ENCODE measurements at regions not wholly inside any gene's neighbourhood (a gene's known extent, or its start where the extent isn't known, plus 50 kb on each side); places are given as distances from the start of the nearest gene placed in this dataset.
"Not testable (repeated sequence)": the region's sequence is repeated elsewhere in the genome, so short reads cannot be mapped to it uniquely, and the experiment has no call there.

DNA sequence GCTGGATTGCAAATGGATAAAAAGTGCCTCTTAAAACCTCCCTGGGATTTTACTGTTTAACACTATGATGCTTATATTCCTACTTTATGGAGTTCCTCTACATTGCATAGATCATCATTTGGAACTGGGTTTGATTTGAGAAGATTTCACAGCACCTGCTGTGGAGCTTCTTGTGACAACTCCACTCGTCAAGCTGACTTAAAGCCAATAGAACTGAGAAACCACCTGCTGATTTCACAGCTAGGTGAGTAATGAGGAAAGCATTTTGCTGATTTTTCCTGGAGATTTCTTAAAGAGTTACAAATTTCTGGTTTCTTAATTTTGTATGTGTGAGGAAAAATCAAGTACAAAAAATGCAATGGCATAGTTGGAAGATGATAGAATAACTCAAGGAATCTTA lies 739.1 kb upstream of the LRRTM1 start:
- no peak for DNase-seq (ENCODE audit: low spot score)

DNA sequence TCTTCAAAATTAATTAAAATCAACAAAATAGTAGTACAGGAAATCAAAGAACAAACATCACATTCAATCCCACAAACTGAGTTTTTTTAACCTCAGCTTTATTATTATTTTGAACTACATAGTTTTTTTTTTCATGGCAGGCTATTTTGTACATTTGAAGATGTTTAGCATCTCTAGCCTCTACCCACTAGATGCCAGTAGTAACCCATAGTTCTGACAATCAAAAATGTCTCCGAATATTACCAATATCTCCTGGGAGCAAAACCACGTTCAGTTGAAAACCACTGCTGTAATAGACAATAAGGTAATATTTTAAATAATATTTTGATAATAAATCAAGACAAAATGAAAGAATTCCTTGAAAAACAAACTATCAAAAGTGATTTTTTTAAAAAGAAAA lies 702.6 kb upstream of the LRRTM1 start:
- DNase-seq (ENCODE audit: low spot score) = no peak

DNA sequence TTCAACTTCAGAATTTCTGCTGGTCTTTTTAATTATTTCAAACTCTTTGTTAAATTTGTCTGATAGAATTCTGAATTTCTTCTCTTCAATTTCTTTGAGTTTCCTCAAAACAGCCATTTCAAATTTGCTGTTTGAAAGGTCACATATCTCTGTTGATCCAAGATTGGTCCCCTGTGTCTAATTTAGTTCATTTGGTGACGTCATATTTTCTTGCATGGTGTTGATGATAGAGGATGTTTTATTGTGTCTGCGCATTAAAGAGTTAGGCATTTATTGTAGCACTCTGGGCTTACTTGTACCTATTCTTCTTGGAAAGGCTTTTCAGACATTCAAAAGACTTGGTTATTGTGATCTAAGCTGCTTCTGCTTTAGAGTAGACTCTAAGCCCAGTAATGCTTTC lies 698.4 kb upstream of the LRRTM1 start:
- DNase-seq (ENCODE audit: low spot score) = no peak

DNA sequence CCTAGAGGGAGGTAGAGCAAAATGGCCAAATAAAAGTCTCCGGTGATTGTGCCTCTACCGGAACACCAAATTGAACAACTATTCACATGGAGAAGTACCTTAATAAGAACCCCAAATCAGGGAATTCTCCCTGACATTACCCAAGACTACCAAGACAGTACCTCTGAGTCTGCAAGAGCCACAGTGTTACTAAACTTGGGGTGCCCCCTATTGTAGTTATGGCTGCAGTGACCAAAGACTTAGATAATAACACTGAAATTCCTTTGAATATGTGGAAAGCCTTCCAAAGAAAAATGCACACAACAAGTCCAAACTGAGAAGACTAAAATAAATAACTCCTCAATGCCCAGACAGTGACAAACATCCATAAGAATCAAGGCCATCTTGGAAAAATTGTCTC lies 682.9 kb upstream of the LRRTM1 start:
- no peak for DNase-seq (ENCODE audit: low spot score)

DNA sequence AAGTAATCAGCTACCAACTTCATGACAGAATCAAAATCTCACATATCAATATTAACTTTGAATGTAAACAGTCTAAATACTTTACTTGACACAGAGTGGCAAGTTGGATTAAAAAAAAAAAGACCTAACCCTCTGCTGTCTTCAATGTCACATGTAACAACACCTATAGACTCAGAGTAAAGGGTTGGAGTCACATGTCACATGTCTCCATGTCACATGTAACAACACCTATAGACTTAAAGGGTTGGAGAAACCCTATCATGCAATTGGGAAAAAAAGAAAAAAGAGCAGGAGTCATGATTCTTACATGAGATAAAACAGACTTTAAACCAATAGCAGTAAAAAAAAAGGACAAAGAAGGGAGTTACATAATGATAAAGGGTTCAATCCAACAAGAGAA lies 665.3 kb upstream of the LRRTM1 start:
- DNase-seq (ENCODE audit: low spot score) = no peak

DNA sequence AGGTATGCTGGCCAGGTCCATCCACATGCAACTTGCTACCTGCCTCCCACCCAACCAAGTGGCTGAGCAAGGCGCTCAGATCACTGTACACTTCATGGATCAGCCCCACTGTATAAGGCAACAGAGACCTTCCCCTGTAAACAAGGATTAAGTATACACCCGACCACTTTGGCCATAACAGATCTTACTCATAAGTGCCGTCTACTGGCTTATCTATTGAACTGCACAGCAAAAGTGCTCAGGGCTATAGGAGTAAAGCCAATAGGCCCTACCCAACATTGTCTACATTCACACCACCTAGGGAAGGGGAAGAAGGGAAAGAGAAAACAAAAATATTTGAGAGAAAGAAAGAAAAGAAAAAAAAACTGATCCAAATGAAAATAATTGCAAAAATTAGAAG lies 663.9 kb upstream of the LRRTM1 start:
- DNase-seq (ENCODE audit: low spot score) = no peak

DNA sequence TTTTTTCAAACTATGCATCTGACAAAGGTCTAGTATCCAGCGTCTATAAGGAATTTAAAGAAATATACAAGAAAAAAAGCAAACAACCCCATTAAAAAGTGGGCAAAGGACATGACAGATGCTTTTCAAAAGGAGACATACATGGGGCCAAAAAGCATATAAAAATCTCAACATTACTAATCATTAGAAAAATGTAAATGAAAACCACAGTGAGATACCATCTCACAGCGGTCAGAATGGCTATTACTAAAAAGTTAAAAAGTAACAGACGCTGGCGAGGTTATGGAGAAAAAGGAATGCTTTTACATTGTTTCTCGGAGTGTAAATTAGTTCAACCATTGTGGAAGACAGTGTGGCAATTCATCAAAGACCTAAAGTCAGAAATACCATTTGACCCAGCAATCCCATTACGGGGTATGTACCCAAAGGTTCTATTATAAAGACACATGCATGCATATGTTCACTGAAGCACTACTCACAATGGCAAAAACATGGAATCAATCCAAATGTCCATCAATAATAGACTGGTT lies 643.1 kb upstream of the LRRTM1 start:
- no peak for DNase-seq (ENCODE audit: low spot score)

DNA sequence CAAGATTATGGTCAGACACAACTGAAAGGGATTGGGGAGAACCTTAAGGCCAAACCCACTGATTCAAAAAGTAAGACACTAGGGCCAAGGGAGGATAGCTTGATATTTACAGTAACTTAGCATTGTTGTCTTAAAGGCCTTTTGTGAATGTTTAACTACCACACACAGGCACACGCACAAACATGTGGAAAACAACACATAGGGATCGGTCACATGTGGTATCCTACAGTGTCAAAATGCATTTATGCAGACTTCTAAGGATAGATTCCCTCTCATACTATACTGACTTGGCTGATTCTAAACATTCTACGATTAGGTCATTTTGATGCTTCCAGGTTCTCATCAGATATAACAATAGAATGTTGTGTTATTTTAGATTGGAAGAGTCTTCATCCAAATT lies 638.9 kb upstream of the LRRTM1 start:
- DNase-seq (ENCODE audit: low spot score) = no peak

DNA sequence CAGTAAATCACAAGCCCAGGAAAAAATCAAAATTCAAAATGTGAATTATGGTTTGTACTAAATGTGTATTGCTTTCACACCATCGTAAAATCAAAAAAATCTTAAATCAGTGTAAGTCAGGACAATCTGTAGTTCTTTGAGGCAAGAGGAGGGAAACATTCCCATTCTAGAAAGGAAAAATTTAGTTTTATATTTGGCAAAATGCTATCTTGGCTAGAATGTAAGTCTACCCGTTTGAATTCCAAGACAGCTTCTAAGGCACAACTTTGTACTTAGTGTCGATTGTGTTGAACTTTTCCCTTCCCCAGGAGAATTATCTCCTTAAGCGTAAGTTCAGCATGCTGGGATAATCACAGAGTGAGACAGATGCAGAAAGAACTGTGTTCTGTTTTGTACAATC lies 638.2 kb upstream of the LRRTM1 start:
- no peak for DNase-seq (ENCODE audit: low spot score)

DNA sequence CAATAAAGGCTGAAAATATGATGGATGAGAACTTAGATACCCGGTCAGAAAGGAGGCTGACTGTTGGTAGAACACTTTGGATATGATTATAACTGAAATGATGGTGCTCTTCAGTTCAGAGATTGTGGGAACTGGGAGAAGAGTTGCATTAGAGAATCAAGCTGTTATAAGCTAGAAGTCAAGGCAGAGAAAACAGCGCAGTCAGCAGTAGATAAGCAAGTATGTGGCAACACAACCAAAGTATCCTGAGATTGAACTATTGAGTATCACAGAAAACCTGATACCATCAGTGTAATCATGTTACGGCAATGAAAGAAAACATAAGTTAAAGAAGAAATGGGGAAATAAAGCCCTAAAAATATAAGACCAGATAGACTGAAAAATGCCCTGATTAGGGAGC lies 633.9 kb upstream of the LRRTM1 start:
- no peak for DNase-seq (ENCODE audit: low spot score)

DNA sequence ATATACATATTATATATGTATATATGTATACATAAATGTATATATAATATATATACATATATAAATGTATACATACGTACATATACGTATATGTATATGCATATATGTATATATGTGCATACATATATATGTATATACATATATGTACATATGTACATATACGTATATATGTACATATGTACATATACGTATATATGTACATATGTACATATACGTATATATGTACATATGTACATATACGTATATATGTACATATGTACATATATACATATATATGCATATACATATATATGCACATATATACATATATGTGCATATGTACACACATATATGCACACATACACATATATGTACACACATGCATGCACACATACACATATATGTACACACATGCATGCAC lies 627.3 kb upstream of the LRRTM1 start:
- DNase-seq (ENCODE audit: low spot score) = not testable (repeated sequence)

DNA sequence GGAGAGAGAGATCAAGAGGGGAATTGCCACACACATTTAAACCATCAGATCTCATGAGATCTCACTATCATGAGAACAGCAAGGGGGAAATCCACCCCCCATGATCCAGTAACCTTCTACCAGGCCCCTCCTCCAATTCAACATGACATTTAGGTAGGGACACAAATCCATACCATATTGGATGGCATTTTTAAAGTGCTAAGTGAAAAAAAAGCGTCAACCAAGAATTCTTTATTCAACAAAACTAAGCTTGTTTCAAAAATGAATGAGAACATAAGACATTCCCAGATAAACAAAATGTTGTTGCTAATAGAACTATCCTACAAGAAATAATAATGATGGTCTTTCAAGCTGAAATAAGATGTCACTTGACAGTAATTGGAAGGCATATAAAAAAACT lies 626.2 kb upstream of the LRRTM1 start:
- no peak for DNase-seq (ENCODE audit: low spot score)

DNA sequence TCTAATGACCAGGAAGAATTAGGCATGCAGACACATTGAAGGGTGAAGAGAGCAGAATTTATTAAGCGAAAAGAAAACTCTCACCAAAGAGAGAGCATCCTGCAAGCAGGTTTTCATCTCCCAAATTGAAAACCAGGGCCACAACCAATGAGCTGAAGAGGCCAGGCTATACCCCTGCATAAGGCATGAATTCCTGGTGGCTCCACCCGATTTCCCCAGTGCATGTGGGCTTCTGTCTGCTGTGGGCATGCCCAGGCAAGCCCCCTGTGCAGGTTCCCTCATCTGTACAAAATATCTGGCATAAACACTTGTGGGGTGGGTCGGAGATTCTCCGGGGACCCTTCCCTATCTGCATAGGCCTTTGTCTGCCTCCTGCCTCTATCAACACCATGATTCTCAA lies 621.6 kb upstream of the LRRTM1 start:
- DNase-seq (ENCODE audit: low spot score) = no peak

DNA sequence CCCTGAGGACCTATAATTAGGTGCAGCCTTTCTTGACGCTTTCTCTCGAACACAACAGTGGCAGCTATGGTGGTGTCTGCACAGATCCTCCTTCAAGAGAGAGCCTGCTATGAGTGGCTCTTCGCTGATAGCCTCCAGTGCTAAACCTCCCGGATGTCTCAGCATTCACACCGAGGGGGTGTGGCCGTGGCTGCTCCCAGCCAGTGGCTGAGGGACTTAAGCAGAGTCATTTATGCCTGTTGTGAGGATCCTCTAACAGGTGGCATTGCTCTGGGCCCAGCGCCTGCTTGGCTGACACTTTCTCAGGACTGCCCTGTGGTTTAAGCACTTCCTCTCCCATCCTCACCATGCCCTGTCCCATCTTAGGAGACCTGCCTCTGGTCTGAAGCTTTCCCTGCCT lies 592.0 kb upstream of the LRRTM1 start:
- no peak for DNase-seq (ENCODE audit: low spot score)

DNA sequence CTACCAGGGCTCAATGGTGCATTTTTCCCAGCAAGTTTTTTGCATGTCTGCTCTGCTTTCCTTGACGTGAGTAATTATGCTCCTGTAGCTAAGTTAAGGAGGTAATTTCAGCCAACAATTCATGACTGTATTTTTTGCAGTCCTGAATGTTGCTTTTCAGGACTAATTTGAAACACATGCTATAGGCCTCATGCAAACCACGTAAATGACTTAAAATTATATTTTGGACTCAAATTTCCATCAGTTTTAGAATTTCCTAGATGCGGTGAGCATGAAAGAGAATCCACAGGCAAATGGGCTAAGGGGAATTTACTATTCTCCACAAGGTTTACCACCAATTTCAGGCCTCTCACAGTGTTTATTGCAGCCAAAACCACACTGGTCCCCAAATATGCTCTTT lies 589.9 kb upstream of the LRRTM1 start:
- no peak for DNase-seq (ENCODE audit: low spot score)

DNA sequence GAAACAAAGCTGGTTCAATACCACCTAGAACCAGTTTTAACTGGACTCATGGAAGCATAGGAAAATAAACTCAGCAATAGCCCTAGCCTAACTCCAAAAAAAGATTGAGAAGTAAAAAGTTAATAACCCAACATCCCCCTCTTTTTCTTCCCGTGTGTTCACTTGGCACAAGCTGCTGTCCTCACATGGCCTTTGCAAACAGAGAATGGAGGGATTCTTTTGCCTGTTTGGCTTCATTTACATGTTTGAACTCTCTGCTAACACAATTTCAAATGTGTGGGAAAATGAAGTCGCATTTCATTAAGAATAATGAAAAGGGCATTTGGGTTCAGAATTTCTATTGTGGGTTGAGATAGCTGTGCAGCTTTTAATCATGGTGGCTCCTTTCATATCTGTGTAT lies 589.2 kb upstream of the LRRTM1 start:
- no peak for DNase-seq (ENCODE audit: low spot score)

DNA sequence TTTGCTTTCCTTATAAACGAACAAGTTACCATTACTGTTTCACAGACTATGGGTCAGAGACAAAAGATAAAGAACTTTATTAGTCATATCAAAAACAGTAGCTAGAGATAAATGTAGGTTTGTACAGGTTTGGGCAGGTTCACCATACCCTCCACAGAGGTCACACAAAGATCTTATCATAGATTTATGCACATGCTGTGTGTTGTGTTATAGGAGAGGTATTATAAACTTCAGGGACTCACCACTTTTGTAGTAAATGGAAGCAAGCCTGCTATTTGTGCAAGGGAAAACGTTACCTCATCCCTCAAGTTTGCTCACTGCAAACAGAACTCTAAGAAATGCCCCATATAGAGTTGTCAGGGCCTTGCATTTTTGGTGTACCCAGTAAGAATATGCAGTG lies 584.5 kb upstream of the LRRTM1 start:
- DNase-seq (ENCODE audit: low spot score) = no peak

DNA sequence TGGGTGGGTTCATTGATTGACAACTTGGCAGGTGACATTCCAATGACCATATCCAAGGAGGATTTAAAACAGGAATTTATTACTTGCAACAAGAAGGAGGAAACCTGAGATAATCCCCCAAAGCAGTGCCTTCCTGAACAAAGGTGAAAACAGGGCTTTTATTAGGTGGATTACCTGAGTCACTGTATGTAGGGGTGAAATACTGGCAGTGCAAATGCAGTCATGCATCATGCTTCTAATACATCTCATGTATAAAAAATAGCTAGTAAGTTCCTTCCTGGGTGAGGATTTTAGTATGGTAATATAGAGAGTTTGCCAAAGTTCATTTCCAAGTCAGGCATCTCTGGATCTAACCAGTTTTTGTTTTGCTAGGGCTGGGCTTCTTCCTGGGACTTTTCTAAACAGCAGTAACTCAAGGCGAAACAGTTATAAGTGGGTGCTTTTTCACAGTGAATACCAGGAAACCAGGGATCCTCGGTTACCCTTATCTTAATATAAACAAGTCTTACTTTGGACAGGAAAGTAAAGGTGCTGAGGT lies 583.4 kb upstream of the LRRTM1 start:
- no peak for DNase-seq (ENCODE audit: low spot score)

DNA sequence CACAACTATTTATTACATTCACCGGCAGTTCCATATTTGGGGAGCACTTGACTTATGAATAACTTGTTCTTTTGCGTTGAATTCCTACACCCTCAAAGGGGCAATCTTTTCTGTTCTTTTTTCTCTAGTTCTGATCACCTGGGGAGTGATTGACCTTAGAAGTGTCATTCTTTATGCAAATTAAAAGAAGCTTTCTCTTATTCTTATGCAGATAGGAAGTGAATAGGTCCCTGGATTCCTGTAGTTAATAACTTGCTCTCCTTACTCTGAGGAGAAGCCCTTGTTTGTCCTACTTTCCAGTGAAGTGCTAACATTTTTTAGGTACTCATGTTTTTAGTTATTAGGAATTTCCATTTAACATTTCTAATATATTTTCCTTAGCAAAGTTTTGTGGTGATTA lies 569.8 kb upstream of the LRRTM1 start:
- no peak for DNase-seq (ENCODE audit: low spot score)

DNA sequence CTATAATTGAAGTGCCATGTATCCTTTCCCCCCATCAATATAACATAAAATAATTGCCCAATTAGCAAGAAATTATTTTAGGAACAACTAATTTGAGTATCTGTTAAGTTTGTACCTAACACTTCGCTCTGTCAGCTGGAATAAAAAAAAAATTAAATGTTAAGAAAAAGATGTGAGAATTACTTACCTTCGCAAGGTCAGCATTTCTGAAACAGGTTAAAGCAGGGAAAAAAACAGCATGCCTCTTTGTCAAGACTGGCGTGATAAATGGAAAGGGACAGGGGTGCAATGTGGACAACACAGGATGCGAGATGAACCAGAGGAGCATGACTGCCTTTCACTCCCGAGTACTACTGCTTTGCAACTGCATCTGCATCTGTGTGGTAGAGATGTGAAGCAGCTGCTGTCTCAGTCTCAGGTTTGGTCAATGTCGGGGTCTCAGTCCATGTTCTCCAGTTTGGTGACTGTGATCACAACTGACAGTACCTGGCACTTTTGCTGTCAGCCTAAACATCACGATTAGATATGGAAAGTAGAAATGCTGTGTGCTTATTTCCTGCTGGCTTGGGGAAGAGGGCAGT lies 565.4 kb upstream of the LRRTM1 start:
- DNase-seq (ENCODE audit: low spot score) = no peak

DNA sequence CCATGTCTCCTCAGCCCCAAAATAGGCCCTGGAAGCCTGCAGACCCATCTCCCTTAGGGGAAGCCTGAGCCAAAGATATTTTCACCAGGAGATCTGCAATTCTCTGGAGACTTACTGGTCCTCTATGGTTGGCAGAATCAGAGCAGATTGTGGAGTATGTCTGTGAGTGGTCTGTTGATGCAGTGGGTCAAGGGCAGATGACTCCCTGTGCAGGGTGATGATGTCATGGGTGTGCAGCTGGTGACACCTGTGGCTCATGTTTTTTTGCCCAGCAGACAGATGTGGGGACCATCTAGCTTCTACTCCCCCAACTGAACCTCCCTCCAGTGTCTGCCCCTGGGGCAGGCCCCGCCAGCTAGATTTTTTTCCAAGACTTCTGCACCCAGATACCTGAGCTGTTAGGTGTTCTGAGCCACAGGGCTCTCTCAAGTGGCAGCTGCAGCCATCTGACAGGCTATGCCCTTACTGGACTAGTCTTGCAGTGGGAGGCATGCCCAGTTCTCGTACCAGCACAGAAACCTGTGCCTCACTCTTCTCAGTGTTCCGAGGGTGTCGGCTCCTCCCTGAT lies 558.7 kb upstream of the LRRTM1 start:
- no peak for DNase-seq (ENCODE audit: low spot score)

DNA sequence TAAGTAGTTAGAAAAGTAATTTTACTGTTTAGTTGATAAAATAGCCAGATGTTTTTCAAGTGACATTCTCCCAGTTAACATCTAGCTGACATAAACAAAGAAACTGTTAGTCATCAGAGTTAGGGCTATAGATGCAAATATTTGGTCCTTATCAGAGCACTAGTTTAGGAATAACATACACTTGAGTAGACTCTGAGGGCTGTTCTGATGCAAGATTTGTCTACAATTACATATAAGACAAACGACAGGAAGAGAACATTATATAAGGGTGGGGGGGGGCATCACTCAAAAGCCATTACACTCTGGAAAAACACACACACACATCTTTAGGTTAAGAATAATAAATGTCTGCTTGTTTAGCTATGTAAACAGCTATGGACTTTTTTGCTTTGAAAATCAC lies 554.4 kb upstream of the LRRTM1 start:
- no peak for DNase-seq (ENCODE audit: low spot score)

DNA sequence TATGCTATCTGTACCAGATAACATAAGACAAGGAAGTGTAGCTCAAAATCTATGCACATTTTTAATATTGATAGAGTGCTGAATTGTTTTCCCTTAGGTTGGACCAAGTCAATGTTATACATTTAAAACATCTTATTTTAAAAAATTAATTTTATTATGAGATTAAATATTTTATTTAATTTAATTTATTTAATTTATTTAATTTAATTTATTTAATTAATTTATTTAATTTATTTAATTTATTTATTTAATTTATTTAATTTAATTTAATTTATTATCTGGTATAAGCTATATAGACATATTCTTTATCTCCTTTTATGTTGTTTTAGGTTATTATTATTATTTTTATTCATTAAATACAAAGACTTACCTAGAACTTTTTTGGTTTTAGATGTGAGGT lies 551.7 kb upstream of the LRRTM1 start:
- no peak for DNase-seq (ENCODE audit: low spot score)

DNA sequence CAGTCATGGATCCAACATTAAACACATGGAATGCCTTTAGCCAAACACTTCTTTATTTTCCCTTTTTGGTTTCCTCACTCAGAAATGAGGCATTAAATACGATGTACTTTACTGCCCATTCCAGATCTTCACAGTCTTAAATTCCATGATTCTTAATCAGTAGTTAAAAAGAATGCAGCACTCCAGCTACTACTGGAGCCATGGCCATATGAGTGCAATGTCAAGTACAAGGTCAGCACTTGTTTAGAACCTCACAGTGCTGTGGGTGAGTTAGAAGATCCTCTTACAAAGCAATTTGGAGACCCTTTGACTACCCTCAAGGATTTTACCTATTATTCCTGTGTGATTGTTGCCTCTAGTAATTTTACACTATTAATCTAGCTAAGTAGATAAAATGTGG lies 550.3 kb upstream of the LRRTM1 start:
- no peak for DNase-seq (ENCODE audit: low spot score)

Measured in CD4-positive, alpha-beta T cell treated with Interleukin-6 at 100 ng/mL for 8 hours (primary cell).